ENCODE measurements at regions not wholly inside any gene's neighbourhood (a gene's known extent, or its start where the extent isn't known, plus 50 kb on each side); places are given as distances from the start of the nearest gene placed in this dataset.
"Not testable (repeated sequence)": the region's sequence is repeated elsewhere in the genome, so short reads cannot be mapped to it uniquely, and the experiment has no call there.

GRCh38 chr15:79608066-79608864 is 176.1 kb downstream of the MINAR1 start:
- H3K27me3 ChIP-seq (ENCODE audit: insufficient read depth, low read length) = no peaks in the 10 kb centered on the region
- WGBS = 95% methylated on average over 3 of the region's 3 CpGs

GRCh38 chr15:79609506-79609905 is 177.4 kb downstream of the MINAR1 start:
- H3K9ac ChIP-seq (ENCODE audit: low read depth, low read length) = no peak overlapping the region
- WGBS = 94% methylated on average over 4 of the region's 4 CpGs
- no peaks in the 10 kb centered on the region for H3K9me3 ChIP-seq (ENCODE audit: insufficient read depth, low read depth, low read length)
- no peak overlapping the region for H3K27ac ChIP-seq (ENCODE audit: low read depth, low read length)
- no peak overlapping the region for H3K4me3 ChIP-seq (ENCODE audit: low read length)
- no peaks in the 10 kb centered on the region for H3K4me1 ChIP-seq (ENCODE audit: insufficient read depth, low read length)
- no peaks in the 10 kb centered on the region for H3K27me3 ChIP-seq (ENCODE audit: insufficient read depth, low read length)
- no peaks in the 10 kb centered on the region for H3K36me3 ChIP-seq (ENCODE audit: insufficient read depth, low read length)

More at GRCh38 chr15:79608066-79608864, 176.1 kb downstream of the MINAR1 start:
- H3K9me3 ChIP-seq (ENCODE audit: insufficient read depth, low read depth, low read length) = no peaks in the 10 kb centered on the region
- H3K4me3 ChIP-seq (ENCODE audit: low read length) = no peak overlapping the region
- H3K4me1 ChIP-seq (ENCODE audit: insufficient read depth, low read length) = no peaks in the 10 kb centered on the region
- no peaks in the 10 kb centered on the region for H3K36me3 ChIP-seq (ENCODE audit: insufficient read depth, low read length)
- H3K27ac ChIP-seq (ENCODE audit: low read depth, low read length) = no peak overlapping the region
- no peak overlapping the region for H3K9ac ChIP-seq (ENCODE audit: low read depth, low read length)

GRCh38 chr15:79610021-79610420 is 177.9 kb downstream of the MINAR1 start:
- H3K4me3 ChIP-seq (ENCODE audit: low read length) = no peak overlapping the region
- no peaks in the 10 kb centered on the region for H3K9me3 ChIP-seq (ENCODE audit: insufficient read depth, low read depth, low read length)
- no peaks in the 10 kb centered on the region for H3K4me1 ChIP-seq (ENCODE audit: insufficient read depth, low read length)
- H3K27ac ChIP-seq (ENCODE audit: low read depth, low read length) = no peak overlapping the region
- no peaks in the 10 kb centered on the region for H3K36me3 ChIP-seq (ENCODE audit: insufficient read depth, low read length)
- no peaks in the 10 kb centered on the region for H3K27me3 ChIP-seq (ENCODE audit: insufficient read depth, low read length)
- H3K9ac ChIP-seq (ENCODE audit: low read depth, low read length) = no peak overlapping the region
- WGBS = 94% methylated on average over 3 of the region's 3 CpGs

GRCh38 chr15:79615754-79616153 is 183.6 kb downstream of the MINAR1 start:
- Histone ChIP-seq H3K36me3 (ENCODE audit: insufficient read depth, low read length) (no peaks in the 10 kb centered on the region), H3K27me3 (ENCODE audit: insufficient read depth, low read length) (no peaks in the 10 kb centered on the region), H3K27ac (ENCODE audit: low read depth, low read length) (no peak overlapping the region), H3K4me1 (ENCODE audit: insufficient read depth, low read length) (no peaks in the 10 kb centered on the region), H3K4me3 (ENCODE audit: low read length) (no peak overlapping the region), H3K9ac (ENCODE audit: low read depth, low read length) (no peak overlapping the region), H3K9me3 (ENCODE audit: insufficient read depth, low read depth, low read length) (no peaks in the 10 kb centered on the region)
- WGBS = 94% methylated on average over 4 of the region's 4 CpGs

- Histone ChIP-seq H3K4me1 (ENCODE audit: insufficient read depth, low read length) (no peaks in the 10 kb centered on the region), H3K4me3 (ENCODE audit: low read length) (no peak overlapping the region), H3K9me3 (ENCODE audit: insufficient read depth, low read depth, low read length) (no peaks in the 10 kb centered on the region), H3K27ac (ENCODE audit: low read depth, low read length) (no peak overlapping the region), H3K9ac (ENCODE audit: low read depth, low read length) (no peak overlapping the region), H3K36me3 (ENCODE audit: insufficient read depth, low read length) (no peaks in the 10 kb centered on the region), H3K27me3 (ENCODE audit: insufficient read depth, low read length) (no peaks in the 10 kb centered on the region)
Measured at GRCh38 chr15:79617071-79617470, 184.9 kb downstream of the MINAR1 start.

- Histone ChIP-seq H3K9ac (ENCODE audit: low read depth, low read length) (no peak overlapping the region), H3K27ac (ENCODE audit: low read depth, low read length) (no peak overlapping the region), H3K4me1 (ENCODE audit: insufficient read depth, low read length) (no peaks in the 10 kb centered on the region), H3K36me3 (ENCODE audit: insufficient read depth, low read length) (no peaks in the 10 kb centered on the region), H3K27me3 (ENCODE audit: insufficient read depth, low read length) (no peaks in the 10 kb centered on the region), H3K4me3 (ENCODE audit: low read length) (no peak overlapping the region), H3K9me3 (ENCODE audit: insufficient read depth, low read depth, low read length) (no peaks in the 10 kb centered on the region)
- 95% methylated on average over 4 of the region's 4 CpGs for WGBS
Measured at GRCh38 chr15:79620112-79620857, 188.1 kb downstream of the MINAR1 start.

GRCh38 chr15:79621805-79622204 is 189.7 kb downstream of the MINAR1 start:
- not testable (repeated sequence) for H3K36me3 ChIP-seq (ENCODE audit: insufficient read depth, low read length); H3K4me1 ChIP-seq (ENCODE audit: insufficient read depth, low read length); H3K27me3 ChIP-seq (ENCODE audit: insufficient read depth, low read length); H3K4me3 ChIP-seq (ENCODE audit: low read length); H3K9ac ChIP-seq (ENCODE audit: low read depth, low read length); H3K27ac ChIP-seq (ENCODE audit: low read depth, low read length); H3K9me3 ChIP-seq (ENCODE audit: insufficient read depth, low read depth, low read length)
- 96% methylated on average over 3 of the region's 3 CpGs for WGBS

- H3K9me3 ChIP-seq (ENCODE audit: insufficient read depth, low read depth, low read length) = no peaks in the 10 kb centered on the region
- H3K4me3 ChIP-seq (ENCODE audit: low read length) = no peak overlapping the region
- no peaks in the 10 kb centered on the region for H3K4me1 ChIP-seq (ENCODE audit: insufficient read depth, low read length)
- H3K36me3 ChIP-seq (ENCODE audit: insufficient read depth, low read length) = no peaks in the 10 kb centered on the region
- H3K27me3 ChIP-seq (ENCODE audit: insufficient read depth, low read length) = no peaks in the 10 kb centered on the region
- WGBS = 100% methylated on average over 1 of the region's 1 CpG
- H3K27ac ChIP-seq (ENCODE audit: low read depth, low read length) = no peak overlapping the region
- no peak overlapping the region for H3K9ac ChIP-seq (ENCODE audit: low read depth, low read length)
Measured at GRCh38 chr15:79623488-79623887, 191.4 kb downstream of the MINAR1 start.

GRCh38 chr15:79629687-79630086 is 197.6 kb downstream of the MINAR1 start:
- Histone ChIP-seq H3K9ac (ENCODE audit: low read depth, low read length) (no peak overlapping the region), H3K4me1 (ENCODE audit: insufficient read depth, low read length) (no peaks in the 10 kb centered on the region)

GRCh38 chr15:79632457-79632856 is 200.3 kb downstream of the MINAR1 start:
- 100% methylated on average over 1 of the region's 2 CpGs for WGBS
- Histone ChIP-seq H3K9me3 (ENCODE audit: insufficient read depth, low read depth, low read length) (no peaks in the 10 kb centered on the region; the same call in 1 of the 2 replicates), H3K4me1 (ENCODE audit: insufficient read depth, low read length) (peaks cover 6% of the 10 kb centered on the region; the same call in 1 of the 2 replicates), H3K36me3 (ENCODE audit: insufficient read depth, low read length) (no peaks in the 10 kb centered on the region), H3K27me3 (ENCODE audit: insufficient read depth, low read length) (no peaks in the 10 kb centered on the region), H3K4me3 (ENCODE audit: low read length) (no peak overlapping the region), H3K27ac (ENCODE audit: low read depth, low read length) (no peak overlapping the region), H3K9ac (ENCODE audit: low read depth, low read length) (no peak overlapping the region)

More at GRCh38 chr15:79629687-79630086, 197.6 kb downstream of the MINAR1 start:
- 92% methylated on average over 5 of the region's 5 CpGs for WGBS
- no peak overlapping the region for H3K4me3 ChIP-seq (ENCODE audit: low read length)
- no peaks in the 10 kb centered on the region for H3K36me3 ChIP-seq (ENCODE audit: insufficient read depth, low read length)
- H3K27ac ChIP-seq (ENCODE audit: low read depth, low read length) = no peak overlapping the region
- no peaks in the 10 kb centered on the region for H3K27me3 ChIP-seq (ENCODE audit: insufficient read depth, low read length)
- no peaks in the 10 kb centered on the region; the same call in 1 of the 2 replicates for H3K9me3 ChIP-seq (ENCODE audit: insufficient read depth, low read depth, low read length)

- 50% methylated on average over 3 of the region's 3 CpGs for WGBS
- Histone ChIP-seq H3K9me3 (ENCODE audit: insufficient read depth, low read depth, low read length) (no peaks in the 10 kb centered on the region; the same call in 1 of the 2 replicates), H3K4me1 (ENCODE audit: insufficient read depth, low read length) (peaks cover 6% of the 10 kb centered on the region; the same call in 1 of the 2 replicates), H3K27me3 (ENCODE audit: insufficient read depth, low read length) (no peaks in the 10 kb centered on the region), H3K4me3 (ENCODE audit: low read length) (no peak overlapping the region), H3K36me3 (ENCODE audit: insufficient read depth, low read length) (no peaks in the 10 kb centered on the region), H3K27ac (ENCODE audit: low read depth, low read length) (no peak overlapping the region), H3K9ac (ENCODE audit: low read depth, low read length) (no peak overlapping the region)
Measured at GRCh38 chr15:79635149-79635771, 203.1 kb downstream of the MINAR1 start.

All from HUES64 (cell line).